ENCODE measurements at regions not wholly inside any gene's neighbourhood (a gene's known extent, or its start where the extent isn't known, plus 50 kb on each side); places are given as distances from the start of the nearest gene placed in this dataset.
A peak's percentile ranks its signal among the peaks of the same experiment; 100 is the strongest.

DNA sequence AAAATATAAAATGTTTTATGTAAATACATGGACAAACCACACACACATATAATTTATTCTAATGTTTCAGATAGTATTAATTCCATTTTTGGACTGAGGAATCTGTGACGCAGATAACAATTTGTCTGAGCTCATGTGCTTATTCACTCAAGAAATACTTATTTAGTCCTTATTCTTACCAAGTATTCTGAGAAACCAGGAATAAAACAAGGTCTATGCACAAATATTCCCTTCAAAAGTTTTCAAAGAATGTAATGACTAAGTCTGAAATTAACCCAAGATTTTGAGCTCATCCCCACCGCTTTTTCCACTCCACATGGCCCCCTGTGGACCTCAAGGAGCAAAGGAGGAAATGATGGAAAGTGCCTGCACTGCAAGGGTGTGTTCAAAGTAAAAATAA is 1022.3 kb downstream of the EFNA5 start:
- no peak overlapping the region for H3K4me2 ChIP-seq (ENCODE audit: low read length)
- H3K79me2 ChIP-seq (ENCODE audit: insufficient read depth, low read length) = no peaks in the 10 kb centered on the region
- H3K4me1 ChIP-seq (ENCODE audit: control insufficient read depth in 1 of 2, insufficient read depth in 2 of 2, low read length in 2 of 2) = no peaks in the 10 kb centered on the region
- ChIA-PET CTCF (no interaction called here), RAD21 (ENCODE audit: low non-redundant PET in 1 of 2, low total read pairs in 2 of 2, uncharacterized antibody in 2 of 2, unreplicated experiment in 2 of 2) (no interaction called here), POLR2A (no interaction called here)
- no peaks in the 10 kb centered on the region for H4K20me1 ChIP-seq (ENCODE audit: insufficient read depth)
- TF ChIP-seq ELF1 (IDR thresholded peaks at IDR 0.05; ENCODE audit: borderline replicate concordance, low read depth) (no peak), JUND (IDR thresholded peaks at IDR 0.05) (no peak), SIN3A (IDR thresholded peaks at IDR 0.05; ENCODE audit: low read depth) (no peak), POLR2AphosphoS5 (IDR thresholded peaks at IDR 0.05; ENCODE audit: low read depth, low read length) (no peak), EGR1 (IDR thresholded peaks at IDR 0.05; ENCODE audit: low read depth) (no peak), EZH2phosphoT487 (IDR thresholded peaks at IDR 0.05; ENCODE audit: borderline replicate concordance) (no peak), ZFX (IDR thresholded peaks at IDR 0.05) (no peak), POLR2A (IDR thresholded peaks at IDR 0.05; ENCODE audit: borderline replicate concordance, extremely low read depth, insufficient read depth, insufficient read length) (no peak), CBX3 (IDR thresholded peaks at IDR 0.05; ENCODE audit: low read depth) (no peak), YY1 (IDR thresholded peaks at IDR 0.05; ENCODE audit: extremely low read depth, insufficient replicate concordance, low read depth, low read length) (no peak)
- TF ChIP-seq, protein P1, sequence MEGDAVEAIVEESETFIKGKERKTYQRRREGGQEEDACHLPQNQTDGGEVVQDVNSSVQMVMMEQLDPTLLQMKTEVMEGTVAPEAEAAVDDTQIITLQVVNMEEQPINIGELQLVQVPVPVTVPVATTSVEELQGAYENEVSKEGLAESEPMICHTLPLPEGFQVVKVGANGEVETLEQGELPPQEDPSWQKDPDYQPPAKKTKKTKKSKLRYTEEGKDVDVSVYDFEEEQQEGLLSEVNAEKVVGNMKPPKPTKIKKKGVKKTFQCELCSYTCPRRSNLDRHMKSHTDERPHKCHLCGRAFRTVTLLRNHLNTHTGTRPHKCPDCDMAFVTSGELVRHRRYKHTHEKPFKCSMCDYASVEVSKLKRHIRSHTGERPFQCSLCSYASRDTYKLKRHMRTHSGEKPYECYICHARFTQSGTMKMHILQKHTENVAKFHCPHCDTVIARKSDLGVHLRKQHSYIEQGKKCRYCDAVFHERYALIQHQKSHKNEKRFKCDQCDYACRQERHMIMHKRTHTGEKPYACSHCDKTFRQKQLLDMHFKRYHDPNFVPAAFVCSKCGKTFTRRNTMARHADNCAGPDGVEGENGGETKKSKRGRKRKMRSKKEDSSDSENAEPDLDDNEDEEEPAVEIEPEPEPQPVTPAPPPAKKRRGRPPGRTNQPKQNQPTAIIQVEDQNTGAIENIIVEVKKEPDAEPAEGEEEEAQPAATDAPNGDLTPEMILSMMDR (IDR thresholded peaks at IDR 0.05 in 2 of 3, conservative IDR thresholded peaks at IDR 0.05 in 1 of 3; ENCODE audit: borderline replicate concordance in 1 of 3, insufficient read depth in 1 of 3, low read depth in 2 of 3, low read length in 2 of 3) = no peak
- peak overlapping the region; percentile 37 for H2AFZ ChIP-seq (ENCODE audit: low read depth, low read length, poor library complexity, severe bottlenecking)
- no peak overlapping the region for H3K9ac ChIP-seq (ENCODE audit: low read length)
- DNase-seq (ENCODE audit: low read depth, low spot score) (no peak), ATAC-seq (no peak)
- no peaks in the 10 kb centered on the region for H3K27me3 ChIP-seq (ENCODE audit: insufficient read depth, low read length)
- no peaks in the 10 kb centered on the region for H3K9me3 ChIP-seq (ENCODE audit: control insufficient read depth in 1 of 2, insufficient read depth in 1 of 2, low read depth in 1 of 2, low read length in 2 of 2)
- no peaks in the 10 kb centered on the region; the same call in 1 of the 2 replicates for H3K9me2 ChIP-seq (ENCODE audit: insufficient read depth)
- intact Hi-C loops (cut with micrococcal nuclease) = no loop called here
- H3K4me3 ChIP-seq (replicated peaks in 1 of 2; ENCODE audit: low read depth in 1 of 2, low read length in 2 of 2) = no peak overlapping the region
- BruUV-seq (replicated peaks) = no TSS peak
- H3K36me3 ChIP-seq (ENCODE audit: control insufficient read depth in 1 of 2, insufficient read depth in 2 of 2, low read length in 2 of 2) = no peaks in the 10 kb centered on the region
- no peak overlapping the region for H3K27ac ChIP-seq (ENCODE audit: low read depth, low read length)

All from HCT116 (cell line).